HG02973 (cell line): ENCODE measurements at regions not wholly inside any gene's neighbourhood (a gene's known extent, or its start where the extent isn't known, plus 50 kb on each side); places are given as distances from the start of the nearest gene placed in this dataset.

Source experiments
- ATAC-seq: cut with Tn5 transposase; IDR thresholded peaks from one replicate; pipeline ENCODE4 v1.9.1; 2021; ENCODE audit warnings: moderate library complexity; ENCODE audit not compliant: unreplicated experiment

DNA sequence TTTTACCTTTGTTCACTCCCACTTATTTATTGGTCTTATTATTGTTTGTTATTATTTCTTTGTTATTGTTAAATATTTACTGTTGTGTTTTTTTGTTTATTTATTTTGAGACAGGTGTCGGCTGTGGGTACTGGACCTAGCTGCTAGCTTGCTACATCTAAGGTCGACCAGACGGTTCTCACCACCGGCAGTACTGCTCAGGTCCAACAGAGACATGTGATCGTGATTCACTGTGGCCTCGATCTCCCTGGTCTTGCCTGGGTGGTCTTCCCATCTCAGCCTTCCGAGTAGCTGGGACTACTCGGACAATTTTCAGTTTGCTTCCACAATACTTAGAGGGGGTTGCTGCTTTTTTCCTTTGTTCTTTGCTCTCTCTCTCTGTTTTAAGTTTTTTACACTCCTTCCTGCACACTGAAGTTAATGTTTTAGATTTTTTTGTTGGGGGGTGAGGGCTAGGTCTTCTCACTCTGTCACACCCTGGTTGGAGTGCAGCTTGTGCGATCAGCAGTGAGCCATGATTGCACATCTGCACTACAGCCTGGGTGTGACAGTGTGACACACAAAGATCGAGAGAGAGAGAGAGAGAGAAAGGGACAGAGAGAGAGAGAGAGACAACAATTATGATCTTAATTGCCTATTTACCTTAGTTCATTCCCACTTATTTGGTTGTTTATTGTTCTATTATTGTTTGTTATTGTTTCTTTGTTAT, 1432.4 kb downstream of the UQCRFS1 start:
- no peak for ATAC-seq

DNA sequence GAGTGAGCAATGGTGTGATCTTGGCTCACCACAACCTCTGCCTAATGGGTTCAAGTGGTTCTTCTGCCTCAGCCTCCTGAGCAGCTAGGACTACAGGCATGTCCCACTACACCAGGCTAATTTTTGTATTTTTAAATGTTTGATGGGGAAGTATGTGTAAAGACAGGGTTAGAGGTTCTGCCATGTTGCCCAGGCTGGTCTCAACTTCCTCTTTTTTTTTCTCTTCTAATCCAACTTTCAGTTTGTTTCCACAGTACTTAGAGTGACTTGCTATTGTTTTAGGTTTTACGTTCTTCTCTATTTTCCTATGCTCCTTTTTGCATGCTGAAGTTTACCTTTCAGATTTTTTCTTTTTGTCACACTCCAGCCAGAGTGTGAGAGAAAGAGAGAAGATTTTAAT, 1433.0 kb downstream of the UQCRFS1 start:
- no peak for ATAC-seq

DNA sequence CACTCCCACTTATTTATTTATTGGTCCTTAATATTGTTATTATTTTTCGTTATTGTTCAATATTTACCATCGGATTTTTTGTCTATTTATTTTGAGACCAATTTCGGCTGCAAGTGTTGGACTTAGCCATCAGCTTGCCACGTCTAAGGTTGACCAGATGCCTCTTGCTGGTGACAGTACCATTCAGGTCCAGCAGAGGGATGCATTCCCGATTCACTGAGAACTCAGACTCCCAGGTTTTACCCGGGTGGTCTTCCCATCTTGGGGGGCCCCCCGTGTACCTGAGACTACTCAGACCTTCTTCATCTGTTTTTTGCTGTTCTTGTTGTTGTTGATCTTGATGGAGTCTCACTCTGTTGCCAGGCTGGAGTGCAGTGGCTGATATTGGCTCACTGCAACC, 1435.2 kb downstream of the UQCRFS1 start:
- ATAC-seq = no peak

DNA sequence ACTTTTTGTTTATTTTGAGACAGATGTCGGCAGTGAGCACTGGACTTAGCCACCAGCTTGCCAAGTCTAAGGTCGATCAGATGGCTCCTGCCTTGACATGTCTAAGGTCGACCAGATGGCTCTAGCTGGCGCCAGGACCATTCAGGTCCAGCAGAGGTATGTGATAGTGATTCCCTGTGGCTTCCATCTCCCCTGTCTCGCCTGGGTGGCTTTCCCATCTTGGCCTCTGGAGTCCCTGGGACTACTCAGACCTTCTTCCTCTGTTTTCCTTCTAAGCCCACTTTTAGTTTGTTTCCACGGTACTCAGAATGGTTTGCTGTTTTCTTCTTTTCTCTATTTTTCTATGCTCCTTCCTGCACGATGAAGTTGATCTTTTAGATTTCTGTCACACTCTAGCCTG, 1435.7 kb downstream of the UQCRFS1 start:
- no peak for ATAC-seq

DNA sequence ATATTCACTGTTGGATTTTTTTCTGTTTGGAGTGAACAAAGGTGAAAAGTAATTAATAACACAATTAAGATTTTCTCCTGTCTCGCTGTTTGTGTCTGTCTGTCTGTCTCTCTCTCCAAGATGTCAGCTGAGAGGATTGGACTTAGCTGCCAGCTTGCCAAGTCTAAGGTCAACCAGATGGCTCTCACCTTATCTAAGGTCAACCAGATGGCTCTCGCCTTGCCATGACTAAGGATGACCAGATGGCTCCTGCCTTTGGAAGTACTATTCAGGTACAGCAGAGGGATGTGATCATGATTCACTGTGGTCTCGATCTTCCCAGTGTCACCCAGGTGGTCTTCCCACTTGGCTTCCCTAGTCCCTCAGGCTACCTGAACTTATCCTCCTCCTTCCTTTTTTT, 1436.4 kb downstream of the UQCRFS1 start:
- no peak for ATAC-seq

DNA sequence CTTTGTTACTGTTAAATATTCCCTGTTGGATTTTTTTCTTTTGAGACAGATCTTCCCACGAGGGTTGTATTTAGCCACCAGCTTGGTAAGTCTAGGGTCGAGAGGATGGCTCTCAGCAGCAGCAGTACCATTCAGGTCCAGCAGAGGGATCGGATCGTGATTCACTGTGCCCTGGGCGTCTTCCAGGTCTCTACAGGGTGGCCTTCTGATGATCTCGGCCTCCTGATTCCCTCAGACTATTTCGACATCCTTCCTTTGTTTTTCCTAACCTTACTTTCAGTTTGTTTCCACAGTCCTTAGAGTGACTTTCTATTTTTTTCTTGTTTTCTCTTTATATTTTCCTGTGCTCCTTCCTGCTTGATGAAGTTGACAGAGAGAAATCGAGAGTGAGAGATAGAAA, 1436.9 kb downstream of the UQCRFS1 start:
- no peak for ATAC-seq

DNA sequence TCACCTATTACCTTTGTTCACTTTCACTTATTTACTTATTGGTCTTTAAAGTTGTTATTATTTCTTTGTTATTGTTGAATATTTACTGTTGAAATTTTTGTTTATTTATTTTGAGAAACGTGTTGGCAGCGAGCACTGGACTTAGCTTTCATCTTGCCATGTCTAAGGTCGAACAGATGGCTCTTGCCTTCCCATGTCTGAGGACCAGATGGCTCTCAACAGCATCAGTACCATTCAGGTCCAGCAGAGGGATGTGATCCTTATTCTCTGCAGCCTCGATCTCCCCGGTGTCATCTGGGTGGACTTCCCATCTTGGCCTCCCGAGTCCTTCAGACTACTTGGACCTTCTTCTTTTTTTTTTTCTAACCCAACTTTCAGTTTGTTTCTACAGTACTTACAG, 1437.6 kb downstream of the UQCRFS1 start:
- ATAC-seq = no peak

DNA sequence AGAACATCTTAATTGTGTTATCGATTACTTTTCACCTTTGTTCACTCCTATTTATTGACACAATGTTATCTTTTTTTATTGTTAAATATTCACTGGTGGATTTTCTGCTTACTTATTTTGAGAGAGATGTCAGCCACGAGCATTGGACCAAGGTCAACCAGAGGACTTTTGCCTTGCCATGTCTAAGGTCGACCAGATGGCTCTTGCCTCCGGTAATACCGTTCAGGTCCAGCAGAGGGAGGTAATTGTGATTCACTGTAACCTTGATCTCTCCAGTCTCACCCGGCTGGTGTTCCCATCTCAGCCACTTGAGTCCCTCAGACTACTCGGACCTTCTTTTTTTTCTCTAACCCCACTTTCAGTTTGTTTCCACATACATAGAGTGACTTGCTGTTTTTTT, 1438.1 kb downstream of the UQCRFS1 start:
- ATAC-seq = no peak

DNA sequence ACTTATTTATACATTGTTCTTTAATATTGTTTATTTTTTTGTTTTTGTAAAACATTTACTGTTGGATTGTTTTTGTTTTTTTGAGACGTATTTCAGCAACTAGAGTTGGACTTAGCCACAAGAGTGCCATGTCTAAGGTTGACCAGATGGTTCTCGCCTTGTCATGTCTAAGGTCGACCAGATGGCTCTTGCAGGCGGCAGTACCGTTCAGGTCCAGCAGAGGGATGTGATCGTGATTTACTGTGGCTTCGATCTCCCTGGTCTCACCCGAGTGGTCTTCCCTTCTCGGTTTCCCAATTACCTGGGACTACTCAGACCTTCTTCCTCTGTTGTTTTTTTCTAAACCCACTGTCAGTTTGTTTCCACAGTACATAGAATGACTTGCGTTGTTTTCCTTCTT, 1438.6 kb downstream of the UQCRFS1 start:
- ATAC-seq = no peak

DNA sequence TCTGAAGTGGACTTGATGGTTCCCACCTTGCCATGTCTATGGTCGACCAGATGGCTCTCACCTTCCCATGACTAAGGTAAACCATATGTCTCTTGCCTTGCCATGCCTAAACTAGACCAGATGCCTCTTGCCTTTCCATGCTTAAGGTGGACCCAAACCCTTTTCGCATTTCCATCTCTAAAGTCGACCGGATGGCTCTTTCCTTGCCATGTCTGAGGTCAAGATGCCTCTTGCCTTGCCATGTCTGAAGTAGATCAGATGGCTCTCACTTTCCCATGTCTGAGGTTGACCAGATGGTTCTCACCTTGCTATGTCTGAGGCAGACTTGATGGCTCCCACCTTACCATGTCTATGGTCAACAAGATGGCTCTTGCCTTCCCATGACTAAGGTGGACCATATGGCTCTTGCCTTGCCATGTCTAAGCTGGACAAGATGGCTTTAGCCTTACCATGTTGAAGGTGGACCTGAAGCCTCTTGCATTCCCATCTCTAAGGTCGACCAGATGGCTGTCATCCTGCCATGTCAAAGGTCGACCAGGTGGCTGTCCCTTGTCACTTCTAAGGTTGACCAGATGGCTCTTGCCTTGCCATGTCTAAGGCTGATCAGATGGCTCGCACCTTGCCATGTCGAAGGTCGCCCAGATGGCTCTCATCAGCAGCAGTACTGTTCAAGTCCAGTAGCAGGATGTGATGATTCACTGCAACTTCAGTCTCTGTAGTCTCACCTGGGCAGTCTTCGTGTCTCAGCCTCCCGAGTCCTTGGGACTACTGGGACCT, 1439.4 kb downstream of the UQCRFS1 start:
- ATAC-seq = no peak

DNA sequence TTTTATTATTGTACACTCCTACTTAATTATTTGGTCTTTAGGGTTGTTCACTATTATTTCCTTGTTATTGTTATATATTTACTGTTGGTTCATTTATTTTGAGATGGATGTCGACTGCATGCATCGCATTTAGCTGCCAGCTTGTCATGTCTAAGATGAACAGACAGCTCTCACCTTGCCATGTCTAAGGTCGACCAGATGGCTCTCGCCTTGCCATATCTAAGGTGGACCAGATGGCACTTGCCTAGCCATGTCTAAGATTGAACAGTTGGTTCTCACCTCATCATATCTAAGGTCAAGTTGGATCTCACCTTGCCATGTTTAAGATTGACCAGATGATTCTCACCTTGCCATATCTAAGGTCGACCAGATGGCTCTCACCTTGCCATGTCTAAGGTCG, 1440.9 kb downstream of the UQCRFS1 start:
- no peak for ATAC-seq

DNA sequence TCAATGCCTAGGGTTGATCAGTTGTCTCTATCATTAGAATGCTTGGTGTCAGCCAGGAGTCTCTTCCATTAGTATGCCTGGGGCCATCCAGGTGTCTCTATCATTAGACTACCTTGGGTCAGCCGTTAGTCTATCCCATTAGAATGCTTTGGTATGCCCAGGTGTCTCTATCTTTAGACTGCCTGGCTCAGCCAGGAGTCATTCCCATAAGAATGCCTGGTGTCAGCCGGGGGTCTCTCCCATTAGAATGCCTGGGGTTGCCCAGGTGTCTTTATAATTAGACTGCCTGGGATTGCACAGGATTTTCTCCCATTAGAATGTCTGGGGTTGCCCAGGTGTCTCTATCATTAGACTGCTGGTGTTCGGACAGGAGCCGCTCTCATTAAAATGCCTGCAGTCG, 1442.9 kb downstream of the UQCRFS1 start:
- ATAC-seq = no peak

DNA sequence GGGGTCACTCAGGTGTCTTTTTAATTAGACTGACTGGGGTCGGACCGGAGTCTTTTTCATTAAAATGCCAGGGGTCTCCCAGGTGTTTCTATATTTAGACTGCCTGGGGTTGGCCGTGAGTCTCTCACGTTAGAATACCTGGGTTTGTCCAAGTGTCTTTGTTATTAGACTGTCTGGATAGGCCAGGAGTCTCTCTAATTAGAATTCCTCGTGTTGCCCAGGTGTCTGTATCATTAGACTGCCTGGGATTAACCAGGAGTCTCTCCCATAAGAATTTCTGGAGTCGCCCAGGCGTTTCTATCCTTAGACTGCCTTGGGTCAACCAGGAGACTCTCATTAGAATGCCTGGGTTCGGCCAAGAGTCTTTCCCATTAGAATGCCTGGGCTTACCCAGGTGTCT, 1445.7 kb downstream of the UQCRFS1 start:
- no peak for ATAC-seq

DNA sequence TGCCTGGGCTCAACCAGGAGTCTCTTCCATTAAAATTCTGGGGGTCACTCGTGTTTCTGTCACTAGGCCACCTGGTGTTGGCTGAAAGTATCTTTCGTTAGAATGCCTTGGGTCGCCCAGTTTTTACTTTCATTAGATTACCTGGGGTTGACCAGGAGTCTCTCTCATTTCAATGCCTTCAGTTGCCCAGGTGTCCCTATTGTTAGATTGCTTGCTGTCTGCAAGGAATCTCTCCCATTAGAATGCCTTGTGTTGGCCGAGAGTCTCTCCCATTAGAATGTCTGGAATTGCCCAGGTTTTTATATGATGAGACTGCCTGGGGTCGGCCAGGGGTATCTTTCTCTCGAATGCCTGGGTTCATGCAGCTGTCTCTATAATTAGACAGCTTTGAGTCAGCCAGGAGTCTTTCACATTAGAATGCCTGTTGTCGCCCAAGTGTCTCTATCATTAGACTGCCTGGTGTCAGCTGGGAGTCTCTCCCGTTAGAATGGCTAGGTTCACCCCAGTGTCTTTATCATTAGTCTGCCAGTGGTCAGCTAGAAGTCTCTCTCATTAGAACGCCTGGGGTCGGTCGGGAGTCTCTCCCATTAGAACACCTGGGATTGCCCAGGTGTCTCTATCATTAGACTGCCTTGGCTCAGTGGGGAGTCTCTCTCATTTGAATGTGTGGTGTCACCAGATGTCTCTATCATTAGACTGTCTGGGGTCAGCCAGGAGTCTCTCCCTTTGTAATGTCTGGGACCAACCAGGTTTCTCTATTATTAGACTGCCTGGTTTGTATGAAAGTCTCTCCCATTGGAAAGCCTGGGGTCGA, 1446.8 kb downstream of the UQCRFS1 start:
- no peak for ATAC-seq

DNA sequence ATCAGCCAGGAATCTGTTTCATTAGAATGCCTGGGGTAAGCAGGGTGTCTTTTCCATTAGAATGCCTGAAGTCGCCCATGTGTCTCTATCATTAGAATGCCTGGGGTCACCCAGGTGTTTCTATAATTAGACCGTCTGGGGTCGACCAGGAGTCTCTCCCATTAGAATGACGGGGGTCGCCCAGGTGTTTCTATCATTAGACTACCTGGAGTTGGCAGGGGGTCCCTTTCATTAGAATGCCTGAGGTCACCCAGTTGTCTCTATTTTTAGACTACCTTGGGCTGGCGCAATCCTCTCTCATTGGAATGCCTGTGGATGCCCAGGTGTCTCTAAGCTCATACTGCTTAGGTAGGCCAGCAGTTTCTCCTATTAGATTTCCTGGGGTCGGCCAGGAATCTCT, 1447.6 kb downstream of the UQCRFS1 start:
- no peak for ATAC-seq

DNA sequence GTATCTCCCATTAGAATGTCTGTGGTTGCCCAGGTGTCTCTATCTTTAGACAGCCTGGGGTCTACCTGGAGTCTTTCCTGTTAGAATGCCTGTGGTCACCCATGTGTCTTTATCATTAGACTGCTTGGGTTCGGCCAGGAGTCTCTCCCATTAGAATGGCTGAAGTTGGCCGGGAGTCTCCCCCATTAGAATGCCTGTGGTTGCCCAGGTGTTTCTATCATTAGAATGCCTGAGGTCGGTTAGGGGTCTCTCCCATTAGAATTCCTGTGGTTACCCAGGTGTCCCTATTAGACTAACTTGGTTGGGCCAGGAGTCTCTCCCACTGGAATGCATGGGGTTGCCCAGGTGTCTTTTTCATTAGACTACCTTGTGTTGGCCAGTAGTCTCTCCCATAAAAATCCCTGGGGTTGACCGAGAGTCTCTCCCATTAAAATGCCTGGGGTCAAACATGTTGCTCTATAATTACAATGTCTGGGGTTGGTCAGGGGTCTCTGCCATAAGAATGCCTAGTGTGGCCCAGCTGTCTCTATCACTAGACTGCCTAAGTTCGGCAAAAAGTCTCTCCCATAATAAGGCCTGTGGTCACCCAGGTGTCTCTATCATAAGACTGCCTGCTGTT, 1448.7 kb downstream of the UQCRFS1 start:
- ATAC-seq = no peak

DNA sequence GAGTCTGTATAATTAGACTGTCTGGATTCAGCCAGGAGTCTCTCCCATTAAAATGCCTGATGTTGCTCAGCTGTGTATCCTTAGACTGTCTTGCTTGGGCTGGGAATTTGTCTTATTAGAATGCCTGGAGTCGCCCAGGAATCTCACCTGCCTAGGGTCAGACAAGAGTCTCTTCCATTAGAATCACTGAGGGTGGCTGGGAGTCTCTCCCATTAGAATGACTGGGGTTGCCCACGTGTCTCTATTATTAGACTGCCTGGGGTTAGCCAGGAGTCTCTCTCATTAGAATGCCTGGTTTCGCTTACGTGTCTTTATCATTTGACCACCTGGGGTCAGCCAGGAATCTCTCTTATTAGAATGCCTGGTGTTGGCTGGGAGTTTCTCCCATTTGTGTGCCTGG, 1450.0 kb downstream of the UQCRFS1 start:
- ATAC-seq = no peak

DNA sequence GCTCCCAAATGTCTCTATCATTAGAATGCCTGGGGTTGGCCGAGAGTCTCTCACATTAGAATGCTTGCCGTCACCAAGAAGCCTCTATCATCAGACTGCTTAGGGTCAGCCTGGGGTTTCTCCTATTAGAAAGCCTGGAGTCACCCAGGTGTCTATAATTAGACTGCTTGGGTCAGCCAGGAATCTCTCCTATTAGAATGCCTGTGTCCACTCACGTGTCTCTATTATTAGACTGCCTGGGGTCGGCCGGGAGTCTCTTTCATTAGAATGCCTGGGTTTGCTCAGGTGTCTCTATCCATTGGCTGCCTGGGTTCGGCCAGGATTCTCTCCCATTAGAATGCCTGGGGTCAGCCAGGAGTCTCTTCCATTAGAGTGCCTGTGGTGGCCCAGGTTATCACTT, 1453.1 kb downstream of the UQCRFS1 start:
- ATAC-seq = no peak

DNA sequence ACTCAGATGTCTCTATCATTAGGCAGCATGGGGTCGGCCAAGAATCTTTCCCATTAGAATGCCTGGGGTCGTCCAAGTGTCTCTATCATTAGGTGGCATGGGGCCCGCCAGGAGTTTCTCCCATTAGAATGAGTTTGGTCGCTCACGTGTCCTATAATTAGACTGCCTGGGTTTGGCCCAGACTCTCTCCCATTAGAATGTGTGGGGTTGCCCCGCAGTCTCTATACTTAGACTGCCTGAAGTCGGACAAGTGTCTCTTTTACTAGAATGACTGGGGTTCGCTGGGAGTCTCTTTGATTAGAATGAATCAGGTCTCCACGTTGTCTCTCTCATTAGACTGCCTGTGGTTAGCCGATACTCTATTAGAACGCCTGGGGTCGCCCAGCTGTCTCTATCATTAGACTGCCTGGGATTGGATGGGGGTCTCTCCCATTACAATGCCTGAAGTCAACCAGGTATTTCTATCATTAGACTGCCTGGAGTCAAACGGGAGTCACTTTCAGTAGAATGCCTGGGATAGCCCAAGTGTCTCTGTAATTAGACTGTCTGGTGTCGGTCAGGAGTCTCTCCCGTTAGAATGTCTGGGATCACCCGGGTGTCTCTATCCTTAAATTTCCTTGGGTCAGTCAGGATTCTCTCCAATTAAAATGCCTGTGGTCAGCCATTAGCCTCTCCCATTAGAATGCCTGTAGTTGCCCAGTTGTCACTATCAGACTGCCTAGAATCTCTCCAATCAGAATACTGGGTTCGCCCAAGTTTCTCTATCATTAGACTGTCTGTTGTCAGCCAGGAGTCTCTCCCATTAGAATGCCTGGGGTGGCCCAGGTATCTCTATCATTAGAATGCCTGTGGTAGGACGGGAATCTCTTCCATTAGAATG, 1454.1 kb downstream of the UQCRFS1 start:
- no peak for ATAC-seq

DNA sequence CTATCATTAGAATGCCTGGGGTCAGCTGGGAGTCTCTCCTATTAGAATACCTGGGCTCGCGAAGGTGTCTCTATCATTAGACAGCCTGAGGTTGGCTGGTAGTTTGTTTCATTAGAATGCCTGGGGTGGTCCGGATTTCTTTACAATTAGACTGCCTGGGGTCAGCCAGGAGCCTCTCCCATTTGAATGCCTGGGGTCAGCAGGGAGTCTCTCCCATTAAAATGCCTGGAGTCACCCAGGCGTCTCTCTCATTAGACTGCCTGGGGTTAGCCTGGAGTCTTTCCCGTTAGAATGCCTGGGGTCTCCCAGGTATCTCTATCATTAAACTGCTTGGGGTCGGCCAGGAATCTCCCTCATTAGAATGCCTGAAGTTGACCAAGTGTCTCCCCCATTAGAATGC, 1458.3 kb downstream of the UQCRFS1 start:
- ATAC-seq = no peak
